ENCODE measurements at regions not wholly inside any gene's neighbourhood (a gene's known extent, or its start where the extent isn't known, plus 50 kb on each side); places are given as distances from the start of the nearest gene placed in this dataset.

GRCh38 chr16:17050468-17050867, 420.3 kb downstream of the XYLT1 start:
- DNase-seq (ENCODE audit: low read depth in 2 of 2), result no peak

Data from fibroblast of skin of left quadriceps (primary cell).